ENCODE measurements at regions not wholly inside any gene's neighbourhood (a gene's known extent, or its start where the extent isn't known, plus 50 kb on each side); places are given as distances from the start of the nearest gene placed in this dataset.

DNA sequence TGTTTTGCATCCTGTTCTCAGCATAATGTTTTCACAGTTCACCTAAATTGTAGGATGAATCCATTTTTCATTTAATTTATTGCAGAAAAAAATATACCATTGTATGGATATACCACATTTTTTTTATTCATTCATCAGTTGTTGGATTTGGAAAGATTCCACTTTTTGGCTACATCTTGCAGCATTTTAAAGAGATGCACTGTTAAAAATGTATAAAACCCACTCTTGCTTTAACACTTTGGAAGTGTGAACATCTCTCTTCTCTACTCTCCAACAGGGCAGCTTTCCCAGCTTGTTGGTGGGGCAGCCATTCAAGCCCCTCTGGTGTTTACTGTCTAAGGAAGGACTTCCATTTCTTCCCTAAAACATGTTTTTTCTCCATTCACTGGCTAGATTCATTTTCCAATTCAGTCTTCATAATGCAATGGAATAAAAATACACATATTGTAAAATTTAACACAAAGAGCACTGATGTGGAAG lies 104.4 kb upstream of the CBLN2 start:
- TF ChIP-seq POLR2A (IDR thresholded peaks at IDR 0.05; ENCODE audit: low read depth, low read length), result no peak
- TF ChIP-seq, protein P1, sequence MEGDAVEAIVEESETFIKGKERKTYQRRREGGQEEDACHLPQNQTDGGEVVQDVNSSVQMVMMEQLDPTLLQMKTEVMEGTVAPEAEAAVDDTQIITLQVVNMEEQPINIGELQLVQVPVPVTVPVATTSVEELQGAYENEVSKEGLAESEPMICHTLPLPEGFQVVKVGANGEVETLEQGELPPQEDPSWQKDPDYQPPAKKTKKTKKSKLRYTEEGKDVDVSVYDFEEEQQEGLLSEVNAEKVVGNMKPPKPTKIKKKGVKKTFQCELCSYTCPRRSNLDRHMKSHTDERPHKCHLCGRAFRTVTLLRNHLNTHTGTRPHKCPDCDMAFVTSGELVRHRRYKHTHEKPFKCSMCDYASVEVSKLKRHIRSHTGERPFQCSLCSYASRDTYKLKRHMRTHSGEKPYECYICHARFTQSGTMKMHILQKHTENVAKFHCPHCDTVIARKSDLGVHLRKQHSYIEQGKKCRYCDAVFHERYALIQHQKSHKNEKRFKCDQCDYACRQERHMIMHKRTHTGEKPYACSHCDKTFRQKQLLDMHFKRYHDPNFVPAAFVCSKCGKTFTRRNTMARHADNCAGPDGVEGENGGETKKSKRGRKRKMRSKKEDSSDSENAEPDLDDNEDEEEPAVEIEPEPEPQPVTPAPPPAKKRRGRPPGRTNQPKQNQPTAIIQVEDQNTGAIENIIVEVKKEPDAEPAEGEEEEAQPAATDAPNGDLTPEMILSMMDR (conservative IDR thresholded peaks at IDR 0.05; ENCODE audit: low read depth, low read length), result no peak
- no peak for TF ChIP-seq RAD21 (IDR thresholded peaks at IDR 0.05; ENCODE audit: low read length)
- TF ChIP-seq CEBPB (IDR thresholded peaks at IDR 0.05; ENCODE audit: low read depth, low read length), result no peak
- no peak for TF ChIP-seq SMC3 (IDR thresholded peaks at IDR 0.05; ENCODE audit: low read depth, low read length)
- no peak for TF ChIP-seq NFE2L2 (IDR thresholded peaks at IDR 0.05; ENCODE audit: low read depth, low read length)
- no peak for TF ChIP-seq MXI1 (IDR thresholded peaks at IDR 0.05; ENCODE audit: borderline replicate concordance, low read depth, low read length)
- TF ChIP-seq FOS (IDR thresholded peaks at IDR 0.05; ENCODE audit: low read depth, low read length), result no peak
- no peak for TF ChIP-seq MAZ (IDR thresholded peaks at IDR 0.05; ENCODE audit: borderline replicate concordance, low read depth, low read length)
- TF ChIP-seq RCOR1 (IDR thresholded peaks at IDR 0.05; ENCODE audit: insufficient replicate concordance, low read length), result no peak
